T-helper 2 cell (primary cell): ENCODE measurements at regions not wholly inside any gene's neighbourhood (a gene's known extent, or its start where the extent isn't known, plus 50 kb on each side); places are given as distances from the start of the nearest gene placed in this dataset.
"Not testable (repeated sequence)": the region's sequence is repeated elsewhere in the genome, so short reads cannot be mapped to it uniquely, and the experiment has no call there.

Source experiments
- DNase-seq, 5 experiments: peaks; one replicate each; pipeline versions ENCODE4 v3.0.0 to v3.0.0-alpha.2; 2012 to 2022

DNA sequence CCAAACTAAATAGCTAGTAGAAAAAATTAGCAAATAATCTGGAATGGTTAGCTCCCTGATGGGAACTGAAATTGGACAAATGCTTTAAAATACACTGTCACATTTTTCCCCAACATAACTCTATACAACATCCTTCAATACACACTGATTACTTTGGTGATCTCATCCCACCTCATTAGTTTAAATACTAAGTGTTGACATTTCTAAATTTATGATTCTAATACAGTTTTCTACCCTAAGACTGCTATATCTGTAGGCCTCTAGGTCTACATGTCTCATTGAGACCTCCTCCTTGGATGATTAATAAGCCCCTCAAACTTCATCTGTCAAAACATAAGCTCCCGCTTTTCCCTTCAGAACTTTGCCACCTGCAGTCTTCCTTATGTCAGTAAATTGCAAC is 80.7 kb upstream of the SLITRK5 start:
- no peak for DNase-seq

DNA sequence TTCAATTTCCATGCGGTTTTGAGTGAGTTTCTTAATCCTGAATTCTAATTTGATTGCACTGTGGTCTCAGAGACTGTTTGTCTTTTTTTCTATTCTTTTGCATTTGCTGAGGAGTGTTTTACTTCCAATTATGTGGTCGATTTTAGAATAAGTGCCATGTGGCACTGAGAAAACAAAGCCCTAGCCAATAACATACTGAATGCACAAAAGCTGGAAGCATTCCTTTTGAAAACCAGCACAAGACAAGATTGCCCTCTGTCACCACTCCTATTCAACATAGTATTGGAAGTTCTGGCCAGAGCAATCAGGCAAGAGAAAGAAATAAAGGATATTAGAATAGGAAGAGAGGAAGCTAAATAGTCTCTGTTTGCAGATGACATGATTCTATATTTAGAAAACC is 66.7 kb upstream of the SLITRK5 start:
- DNase-seq: not testable (repeated sequence)

DNA sequence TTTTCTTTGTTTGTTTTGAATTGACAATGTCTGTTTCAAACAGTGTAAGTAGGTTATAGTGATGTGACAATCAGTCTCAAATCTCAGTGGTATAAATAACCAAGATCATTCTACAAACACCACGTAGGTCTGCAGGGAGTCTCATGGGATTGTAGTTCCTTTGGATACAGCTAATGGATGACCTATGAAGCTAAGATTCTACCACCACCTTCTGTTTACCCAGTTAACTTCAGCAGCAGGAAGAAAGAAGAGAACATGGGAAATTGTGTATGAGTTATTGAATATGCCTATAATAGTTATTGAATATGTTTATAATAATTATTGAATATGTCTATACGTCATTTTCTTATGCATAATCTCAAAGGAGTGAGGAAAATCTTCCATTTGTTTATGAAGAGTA is 63.9 kb upstream of the SLITRK5 start:
- DNase-seq: no peak

DNA sequence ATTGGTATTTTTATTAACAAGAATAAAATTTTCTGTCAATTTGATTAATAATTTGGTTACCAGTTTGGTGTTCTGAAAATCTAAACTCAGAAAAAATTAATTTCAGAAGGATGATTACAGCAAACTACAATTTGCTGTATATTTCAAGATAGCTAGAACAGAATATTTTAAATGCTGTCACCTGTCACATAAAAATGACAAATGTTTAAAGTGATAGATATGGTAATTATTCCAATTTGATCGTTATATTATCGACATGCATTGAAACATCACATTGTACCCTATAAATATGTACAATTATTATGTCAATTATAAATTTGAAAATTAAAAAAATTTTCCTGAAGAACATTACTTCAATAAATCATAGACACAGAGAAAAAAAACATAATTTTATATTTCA is 56.9 kb upstream of the SLITRK5 start:
- no peak for DNase-seq
